Pancreas (tissue), 10 donors: ENCODE measurements at regions not wholly inside any gene's neighbourhood (a gene's known extent, or its start where the extent isn't known, plus 50 kb on each side); places are given as distances from the start of the nearest gene placed in this dataset.

Experiments
- ATAC-seq, 4 donors: fragments of 200-7000 bp; cut with Tn5 transposase; one replicate each; pipeline versions ENCODE4 v1.8.0 to v1.9.1; 2020; ENCODE audit warnings: mild to moderate bottlenecking in 4 of 4, moderate library complexity in 4 of 4
- DNase-seq, 6 donors: peaks; one replicate each; pipeline ENCODE4 v3.0.0-alpha.2; 2020
- FAIRE-seq: peaks from 2 replicates; lab custom pipeline; 2012; peaks lifted over from hg19 to GRCh38; lab: Jason Lieb, UNC
- H3K27ac ChIP-seq, 4 donors: fragments of 200-600 bp; sonication (generic); 1 replicate in 3 of 4; 2 replicates in 1 of 4; pipeline versions ENCODE4 v1.5.0 to v1.8.0; 2020
- H3K27me3 ChIP-seq, 4 donors: fragments of 200-600 bp; one replicate each; pipeline ENCODE4 v1.8.0; 2021
- H3K36me3 ChIP-seq, 3 donors: fragments of 200-600 bp; sonication (generic) in 1 of 3; one replicate each; pipeline versions ENCODE4 v1.5.0 to v1.8.0; 2020 to 2021
- H3K4me1 ChIP-seq, 3 donors: fragments of 200-600 bp; one replicate each; pipeline ENCODE4 v1.8.0; 2021
- H3K4me3 ChIP-seq, 4 donors: fragments of 200-600 bp; sonication (generic) in 2 of 4; one replicate each; pipeline versions ENCODE4 v1.5.0 to v1.8.0; 2020 to 2021
- H3K9me3 ChIP-seq, 4 donors: fragments of 200-600 bp; one replicate each; pipeline ENCODE4 v1.8.0; 2021
- WGBS, 2 donors: extraction: QIAGEN DNeasy Blood & Tissue Kit; methylation state at CpG; one replicate each; pipeline ENCODE4 v1.1.7; 2013; 5-methylcytosine and 5-hydroxymethylcytosine counted together
- intact Hi-C, 3 donors: fragments of 100-400 bp; cut with DNase I; formaldehyde crosslinking; loops; one replicate each; pipeline versions ENCODE4 v1.11.1 to v1.14.2; 2022
- TF ChIP-seq, protein P1 (sequence below), 4 donors: fragments of 200-600 bp; sonication (generic) in 3 of 4; IDR thresholded peaks; one replicate each; pipeline versions ENCODE4 v1.5.0 to v1.8.0; 2021; ENCODE audit warnings: antibody characterized with exemption in 4 of 4
- donor health status: healthy with polysubstance abuse.
- donor health status: DM: no; HTN: no; CAD: no; lungs with moderate emphysema.
- donor health status: DM: no; HTN: no; CAD: no.
- donor health status: control.
- donor health status: control.
- donor health status: Bipolar disorder and iron deficiency.
- donor health status: DM: yes; HTN: yes; CAD: no.
- donor health status: DM: no; HTN: no; CAD: no.
- donor health status: DM: no; HTN: no; CAD: no.
- donor health status: DM: yes; HTN: yes; CAD: no.

DNA sequence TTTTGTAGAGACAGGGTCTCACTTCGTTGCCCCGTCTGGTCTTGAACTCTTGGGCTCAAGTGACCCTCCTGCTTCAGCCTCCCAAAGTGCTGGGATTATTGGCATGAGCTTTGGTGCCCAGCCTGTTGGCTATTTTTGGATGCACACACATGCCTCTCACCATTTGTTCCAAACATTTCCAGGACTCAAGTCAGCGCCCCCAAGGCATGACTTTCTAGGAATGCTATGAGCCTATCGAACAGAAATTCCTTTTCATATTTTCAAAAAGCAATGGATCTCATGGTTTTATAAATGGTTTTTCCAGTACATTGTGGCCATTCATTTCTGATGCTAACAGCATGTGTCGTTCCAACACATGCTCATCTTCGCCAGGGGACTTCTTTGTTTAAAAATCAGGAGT lies 119.3 kb upstream of the NAA20 start:
- ATAC-seq: no peak
- H3K4me1 ChIP-seq: no peaks in the 10 kb centered on the region
- no peak for DNase-seq
- no peaks in the 10 kb centered on the region for H3K36me3 ChIP-seq
- WGBS, 2 donors: 91 to 97% methylated on average over 6 of the region's 6 CpGs
- TF ChIP-seq, protein P1, sequence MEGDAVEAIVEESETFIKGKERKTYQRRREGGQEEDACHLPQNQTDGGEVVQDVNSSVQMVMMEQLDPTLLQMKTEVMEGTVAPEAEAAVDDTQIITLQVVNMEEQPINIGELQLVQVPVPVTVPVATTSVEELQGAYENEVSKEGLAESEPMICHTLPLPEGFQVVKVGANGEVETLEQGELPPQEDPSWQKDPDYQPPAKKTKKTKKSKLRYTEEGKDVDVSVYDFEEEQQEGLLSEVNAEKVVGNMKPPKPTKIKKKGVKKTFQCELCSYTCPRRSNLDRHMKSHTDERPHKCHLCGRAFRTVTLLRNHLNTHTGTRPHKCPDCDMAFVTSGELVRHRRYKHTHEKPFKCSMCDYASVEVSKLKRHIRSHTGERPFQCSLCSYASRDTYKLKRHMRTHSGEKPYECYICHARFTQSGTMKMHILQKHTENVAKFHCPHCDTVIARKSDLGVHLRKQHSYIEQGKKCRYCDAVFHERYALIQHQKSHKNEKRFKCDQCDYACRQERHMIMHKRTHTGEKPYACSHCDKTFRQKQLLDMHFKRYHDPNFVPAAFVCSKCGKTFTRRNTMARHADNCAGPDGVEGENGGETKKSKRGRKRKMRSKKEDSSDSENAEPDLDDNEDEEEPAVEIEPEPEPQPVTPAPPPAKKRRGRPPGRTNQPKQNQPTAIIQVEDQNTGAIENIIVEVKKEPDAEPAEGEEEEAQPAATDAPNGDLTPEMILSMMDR (IDR thresholded peaks at IDR 0.05): no peak
- FAIRE-seq: no peak
- no peak overlapping the region for H3K27ac ChIP-seq
- H3K27me3 ChIP-seq: no peaks in the 10 kb centered on the region
- no peak overlapping the region for H3K4me3 ChIP-seq
- intact Hi-C loops: loop anchor here in 1 of 3 donors (2.0 kb wide), 1 partner anchor 19 kb away; no protein-coding TSS in a partner anchor
- H3K9me3 ChIP-seq: no peaks in the 10 kb centered on the region

- intact Hi-C loops: loop anchor here in 1 of 3 donors (10.0 kb wide), 1 partner anchor 94 kb away; no protein-coding TSS in a partner anchor
- WGBS, 2 donors: 82% methylated on average over 9 of the region's 9 CpGs
These were observed 115.9 kb upstream of the NAA20 start for GRCh38 chr20:19901226-19901625.

GRCh38 chr20:19903168-19903811 lies 113.9 kb upstream of the NAA20 start:
- H3K4me3 ChIP-seq: no peak overlapping the region
- intact Hi-C loops: loop anchor here in 1 of 3 donors (10.0 kb wide), 1 partner anchor 92 kb away; no protein-coding TSS in a partner anchor
- DNase-seq (peak in 2 of 6 donors; percentile 16 to 38), ATAC-seq (peak in 3 of 4 donors; percentile 72 to 88 (median 88)), FAIRE-seq (no peak)
- WGBS, 2 donors: 41 to 47% methylated on average over 10 of the region's 10 CpGs
- H3K27me3 ChIP-seq: no peaks in the 10 kb centered on the region
- TF ChIP-seq, protein P1 (IDR thresholded peaks at IDR 0.05): no peak
- no peaks in the 10 kb centered on the region for H3K36me3 ChIP-seq
- H3K9me3 ChIP-seq: no peaks in the 10 kb centered on the region
- no peaks in the 10 kb centered on the region for H3K4me1 ChIP-seq
- H3K27ac ChIP-seq: no peak overlapping the region

More at GRCh38 chr20:19901226-19901625, 115.9 kb upstream of the NAA20 start:
- no peak for FAIRE-seq
- Histone ChIP-seq H3K27me3 (no peaks in the 10 kb centered on the region), H3K9me3 (no peaks in the 10 kb centered on the region), H3K27ac (no peak overlapping the region), H3K4me1 (no peaks in the 10 kb centered on the region), H3K4me3 (no peak overlapping the region), H3K36me3 (no peaks in the 10 kb centered on the region)
- DNase-seq: no peak
- TF ChIP-seq, protein P1 (IDR thresholded peaks at IDR 0.05): no peak
- ATAC-seq: no peak

- H3K4me3 ChIP-seq: no peak overlapping the region
- FAIRE-seq: no peak
- TF ChIP-seq, protein P1 (IDR thresholded peaks at IDR 0.05): no peak
- WGBS, 2 donors: 64 to 66% methylated on average over 3 of the region's 3 CpGs
- intact Hi-C loops: loop anchor here in 1 of 3 donors (10.0 kb wide), 1 partner anchor 87 kb away; no protein-coding TSS in a partner anchor
- peaks cover 0 to 12% (median 0%) of the 10 kb centered on the region in 3 donors for H3K4me1 ChIP-seq
- no peak overlapping the region for H3K27ac ChIP-seq
- H3K36me3 ChIP-seq: no peaks in the 10 kb centered on the region
- H3K27me3 ChIP-seq: no peaks in the 10 kb centered on the region
- peak in 1 of 6 donors; percentile 66 for DNase-seq
- H3K9me3 ChIP-seq: no peaks in the 10 kb centered on the region
- no peak for ATAC-seq
These were observed 109.7 kb upstream of the NAA20 start for GRCh38 chr20:19907326-19908056.
